ENCODE measurements at regions not wholly inside any gene's neighbourhood (a gene's known extent, or its start where the extent isn't known, plus 50 kb on each side); places are given as distances from the start of the nearest gene placed in this dataset.

GRCh38 chr5:25964009-25964372, 1074.4 kb downstream of the CDH9 start:
- TF ChIP-seq TARDBP (IDR thresholded peaks at IDR 0.05), result no peak
- no peak for TF ChIP-seq SUZ12 (IDR thresholded peaks at IDR 0.05)
- TF ChIP-seq FOXM1 (IDR thresholded peaks at IDR 0.05; ENCODE audit: borderline replicate concordance), result no peak
- TF ChIP-seq FOXA1 (IDR thresholded peaks at IDR 0.05), result no peak
- no peak for TF ChIP-seq HDGF (IDR thresholded peaks at IDR 0.05; ENCODE audit: borderline replicate concordance)
- no peak for TF ChIP-seq BHLHE40 (IDR thresholded peaks at IDR 0.05; ENCODE audit: borderline replicate concordance)

Measured in HEK293T (cell line).